ENCODE measurements at regions not wholly inside any gene's neighbourhood (a gene's known extent, or its start where the extent isn't known, plus 50 kb on each side); places are given as distances from the start of the nearest gene placed in this dataset.

GRCh38 chr16:62225675-62226074 is 189.4 kb upstream of the CDH8 start:
- peak; percentile 80 for TF ChIP-seq CTCF (IDR thresholded peaks at IDR 0.05; ENCODE audit: low read depth, low read length, poor library complexity, severe bottlenecking)
- no peak for TF ChIP-seq EZH2phosphoT487 (IDR thresholded peaks at IDR 0.05; ENCODE audit: borderline replicate concordance, low read length)

Data from DOHH2 (cell line).